ENCODE measurements at regions not wholly inside any gene's neighbourhood (a gene's known extent, or its start where the extent isn't known, plus 50 kb on each side); places are given as distances from the start of the nearest gene placed in this dataset.

DNA sequence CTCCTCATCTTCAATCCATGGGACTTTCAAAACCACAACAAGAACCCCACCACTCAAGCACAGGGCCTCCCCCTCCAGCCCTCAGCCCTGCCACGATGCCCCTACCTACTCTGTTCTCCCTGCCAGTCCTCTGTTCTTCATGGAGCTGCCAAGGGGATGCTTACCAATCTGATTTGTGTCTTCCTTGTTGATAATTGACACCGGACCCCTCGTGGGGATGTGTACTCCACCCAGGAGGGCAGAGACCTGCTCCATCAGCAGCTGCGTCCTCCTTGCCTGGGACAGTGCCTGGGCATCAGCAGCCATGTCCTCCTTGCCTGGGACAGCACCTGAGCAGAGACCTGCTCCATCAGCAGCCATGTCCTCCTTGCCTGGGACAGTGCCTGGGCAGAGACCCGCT is 1489.2 kb downstream of the TBC1D22A start:
- Histone ChIP-seq H2BK20ac (ENCODE audit: low read depth, low read length) (no peak overlapping the region), H3K4me2 (ENCODE audit: low read depth, low read length) (no peak overlapping the region), H3K4me3 (ENCODE audit: insufficient read depth, low read depth, low read length) (no peak overlapping the region), H3K79me1 (ENCODE audit: low read depth in 1 of 2, low read length in 2 of 2) (no peaks in the 10 kb centered on the region), H4K8ac (ENCODE audit: low read depth in 2 of 2, low read length in 2 of 2) (no peak overlapping the region), H3K18ac (ENCODE audit: low read depth, low read length) (no peak overlapping the region), H3K27ac (ENCODE audit: insufficient read depth, low read length) (no peak overlapping the region), H3K4me1 (ENCODE audit: control insufficient read depth, insufficient read depth, low read length) (no peaks in the 10 kb centered on the region), H2AFZ (replicated peaks; ENCODE audit: low read length, poor library complexity) (no peak overlapping the region), H3K14ac (replicated peaks; ENCODE audit: low read depth, low read length) (no peak overlapping the region), H3K23ac (ENCODE audit: low read depth, low read length) (no peak overlapping the region), H2AK5ac (ENCODE audit: low read depth, low read length) (no peak overlapping the region), H3K9me3 (ENCODE audit: control insufficient read depth, insufficient read depth, low read length) (peaks cover 45% of the 10 kb centered on the region), H2BK15ac (ENCODE audit: low read depth, low read length) (no peak overlapping the region), H4K20me1 (ENCODE audit: insufficient read depth, low read length) (no peaks in the 10 kb centered on the region), H3K36me3 (ENCODE audit: control insufficient read depth, insufficient read depth, low read length) (no peaks in the 10 kb centered on the region), H2BK120ac (ENCODE audit: low read depth, low read length) (no peak overlapping the region), H3K56ac (ENCODE audit: extremely low read depth, insufficient read depth, low read length) (no peak overlapping the region), H4K91ac (ENCODE audit: insufficient read depth, low read depth, low read length) (no peak overlapping the region), H3K9ac (ENCODE audit: low read depth, low read length) (no peak overlapping the region), H3K27me3 (ENCODE audit: control insufficient read depth, insufficient read depth, low read length) (no peaks in the 10 kb centered on the region), H3K9me1 (ENCODE audit: insufficient read depth, low read length) (no peaks in the 10 kb centered on the region), H2BK5ac (ENCODE audit: low read depth, low read length, poor library complexity, severe bottlenecking) (no peak overlapping the region), H3K4ac (ENCODE audit: low read depth, low read length) (no peak overlapping the region), H4K5ac (ENCODE audit: low read depth, low read length) (no peak overlapping the region), H2AK9ac (replicated peaks; ENCODE audit: low read depth, low read length, poor library complexity) (no peak overlapping the region)
- ChIA-PET CTCF (no interaction called here), POLR2A (ENCODE audit: unreplicated experiment) (no interaction called here)
- TF ChIP-seq RAD21 (IDR thresholded peaks at IDR 0.05; ENCODE audit: low read length), result no peak
- TF ChIP-seq MXI1 (IDR thresholded peaks at IDR 0.05; ENCODE audit: borderline replicate concordance, low read depth, low read length), result no peak
- TF ChIP-seq, protein P1, sequence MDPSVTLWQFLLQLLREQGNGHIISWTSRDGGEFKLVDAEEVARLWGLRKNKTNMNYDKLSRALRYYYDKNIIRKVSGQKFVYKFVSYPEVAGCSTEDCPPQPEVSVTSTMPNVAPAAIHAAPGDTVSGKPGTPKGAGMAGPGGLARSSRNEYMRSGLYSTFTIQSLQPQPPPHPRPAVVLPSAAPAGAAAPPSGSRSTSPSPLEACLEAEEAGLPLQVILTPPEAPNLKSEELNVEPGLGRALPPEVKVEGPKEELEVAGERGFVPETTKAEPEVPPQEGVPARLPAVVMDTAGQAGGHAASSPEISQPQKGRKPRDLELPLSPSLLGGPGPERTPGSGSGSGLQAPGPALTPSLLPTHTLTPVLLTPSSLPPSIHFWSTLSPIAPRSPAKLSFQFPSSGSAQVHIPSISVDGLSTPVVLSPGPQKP (IDR thresholded peaks at IDR 0.05; ENCODE audit: borderline replicate concordance, low read depth, low read length), result no peak
- TF ChIP-seq BHLHE40 (IDR thresholded peaks at IDR 0.05; ENCODE audit: low read depth, low read length), result no peak
- no peak for TF ChIP-seq CHD1 (IDR thresholded peaks at IDR 0.05; ENCODE audit: low read depth, low read length)
- TF ChIP-seq SMC3 (IDR thresholded peaks at IDR 0.05; ENCODE audit: low read depth, low read length), result no peak
- no peak for TF ChIP-seq RCOR1 (IDR thresholded peaks at IDR 0.05; ENCODE audit: insufficient replicate concordance, low read length)
- TF ChIP-seq MAZ (IDR thresholded peaks at IDR 0.05; ENCODE audit: borderline replicate concordance, low read depth, low read length), result no peak
- no peak for TF ChIP-seq POLR2A (IDR thresholded peaks at IDR 0.05; ENCODE audit: low read depth, low read length)
- TF ChIP-seq CEBPB (IDR thresholded peaks at IDR 0.05; ENCODE audit: low read depth, low read length), result no peak
- TF ChIP-seq, protein P2, sequence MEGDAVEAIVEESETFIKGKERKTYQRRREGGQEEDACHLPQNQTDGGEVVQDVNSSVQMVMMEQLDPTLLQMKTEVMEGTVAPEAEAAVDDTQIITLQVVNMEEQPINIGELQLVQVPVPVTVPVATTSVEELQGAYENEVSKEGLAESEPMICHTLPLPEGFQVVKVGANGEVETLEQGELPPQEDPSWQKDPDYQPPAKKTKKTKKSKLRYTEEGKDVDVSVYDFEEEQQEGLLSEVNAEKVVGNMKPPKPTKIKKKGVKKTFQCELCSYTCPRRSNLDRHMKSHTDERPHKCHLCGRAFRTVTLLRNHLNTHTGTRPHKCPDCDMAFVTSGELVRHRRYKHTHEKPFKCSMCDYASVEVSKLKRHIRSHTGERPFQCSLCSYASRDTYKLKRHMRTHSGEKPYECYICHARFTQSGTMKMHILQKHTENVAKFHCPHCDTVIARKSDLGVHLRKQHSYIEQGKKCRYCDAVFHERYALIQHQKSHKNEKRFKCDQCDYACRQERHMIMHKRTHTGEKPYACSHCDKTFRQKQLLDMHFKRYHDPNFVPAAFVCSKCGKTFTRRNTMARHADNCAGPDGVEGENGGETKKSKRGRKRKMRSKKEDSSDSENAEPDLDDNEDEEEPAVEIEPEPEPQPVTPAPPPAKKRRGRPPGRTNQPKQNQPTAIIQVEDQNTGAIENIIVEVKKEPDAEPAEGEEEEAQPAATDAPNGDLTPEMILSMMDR (conservative IDR thresholded peaks at IDR 0.05; ENCODE audit: low read depth, low read length), result no peak
- no peak for TF ChIP-seq MAFK (IDR thresholded peaks at IDR 0.05; ENCODE audit: low read depth, low read length)
- TF ChIP-seq, protein P3, sequence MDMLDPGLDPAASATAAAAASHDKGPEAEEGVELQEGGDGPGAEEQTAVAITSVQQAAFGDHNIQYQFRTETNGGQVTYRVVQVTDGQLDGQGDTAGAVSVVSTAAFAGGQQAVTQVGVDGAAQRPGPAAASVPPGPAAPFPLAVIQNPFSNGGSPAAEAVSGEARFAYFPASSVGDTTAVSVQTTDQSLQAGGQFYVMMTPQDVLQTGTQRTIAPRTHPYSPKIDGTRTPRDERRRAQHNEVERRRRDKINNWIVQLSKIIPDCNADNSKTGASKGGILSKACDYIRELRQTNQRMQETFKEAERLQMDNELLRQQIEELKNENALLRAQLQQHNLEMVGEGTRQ (IDR thresholded peaks at IDR 0.05; ENCODE audit: low read depth, low read length), result no peak
- dilution Hi-C loops (cut with HindIII; ENCODE audit: low sequenced_read_pairs, unreplicated experiment), result no loop called here
- WGBS, 2 experiments (ENCODE audit: extremely low coverage in 2 of 2, insufficient read length in 1 of 2), result 55% methylated on average over 4 of the region's 5 CpGs; no CpG with 5 or more reads in 1 of the 2 experiments
- DNase-seq, result no peak
- intact Hi-C loops (cut with micrococcal nuclease), result no loop called here
- no peak for ATAC-seq (ENCODE audit: low read depth)
- no TSS peak for BruUV-seq (replicated peaks)
- in situ Hi-C loops (cut with MboI; ENCODE audit: low sequenced_read_pairs), result no loop called here

Data from IMR-90 (cell line).